RPMI8226 (cell line): ENCODE measurements at regions not wholly inside any gene's neighbourhood (a gene's known extent, or its start where the extent isn't known, plus 50 kb on each side); places are given as distances from the start of the nearest gene placed in this dataset.

Experiments used
- DNase-seq: peaks from one replicate; pipeline ENCODE4 v3.0.0-alpha.2; 2015

DNA sequence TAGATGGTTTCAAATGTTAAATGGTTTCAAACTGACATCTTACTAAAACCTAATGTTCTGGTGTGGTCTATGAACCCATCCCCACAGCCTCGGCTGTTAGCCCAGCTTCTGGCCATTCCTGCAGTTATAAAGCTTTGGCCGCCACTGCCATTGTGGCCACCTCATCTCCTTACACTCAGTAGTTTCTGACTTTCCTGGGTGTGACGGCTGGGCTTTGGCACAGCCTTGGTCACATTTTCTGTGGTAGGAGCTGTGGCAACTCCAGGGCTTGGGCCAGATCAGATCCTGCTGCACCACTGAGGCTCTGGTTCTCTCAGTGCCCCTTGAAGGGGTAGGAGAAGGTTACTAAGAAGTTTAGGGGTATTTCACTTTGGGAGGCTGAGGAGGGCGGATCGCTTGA lies 84.2 kb upstream of the STXBP6 start:
- DNase-seq: no peak

DNA sequence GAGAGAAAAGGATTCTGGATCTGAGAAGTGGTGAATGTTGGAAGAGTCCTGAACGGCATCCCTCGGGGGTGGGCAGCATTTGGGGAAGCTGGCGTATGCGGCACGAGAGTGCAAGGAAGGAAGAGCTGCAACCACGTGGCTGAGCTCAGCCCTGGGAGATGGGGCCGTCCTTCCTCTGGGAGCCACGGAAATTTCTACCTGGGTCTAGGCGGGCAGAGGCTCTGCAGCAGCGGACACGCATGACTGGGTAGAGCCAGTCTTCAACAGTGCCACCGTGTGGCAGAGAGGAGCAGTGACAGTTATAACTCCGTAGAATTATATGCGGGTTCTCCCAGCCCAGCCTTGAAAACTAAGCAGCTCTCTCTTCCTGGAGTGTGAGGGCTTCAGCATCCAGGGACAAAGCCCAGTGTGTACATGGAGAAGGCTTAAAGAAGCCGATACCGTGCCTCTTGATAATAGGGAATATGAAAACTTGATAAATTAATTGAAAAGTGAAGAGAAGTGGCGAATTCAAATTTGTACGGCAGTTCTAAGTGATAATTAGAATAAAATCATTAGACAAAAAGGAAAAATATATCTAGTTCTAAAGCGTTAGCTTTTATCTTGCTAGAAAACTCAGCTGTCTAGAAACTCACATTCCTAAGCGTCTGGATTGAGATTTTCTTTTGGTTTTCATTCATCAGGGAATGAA lies 82.9 kb upstream of the STXBP6 start:
- DNase-seq: peak; percentile 37

DNA sequence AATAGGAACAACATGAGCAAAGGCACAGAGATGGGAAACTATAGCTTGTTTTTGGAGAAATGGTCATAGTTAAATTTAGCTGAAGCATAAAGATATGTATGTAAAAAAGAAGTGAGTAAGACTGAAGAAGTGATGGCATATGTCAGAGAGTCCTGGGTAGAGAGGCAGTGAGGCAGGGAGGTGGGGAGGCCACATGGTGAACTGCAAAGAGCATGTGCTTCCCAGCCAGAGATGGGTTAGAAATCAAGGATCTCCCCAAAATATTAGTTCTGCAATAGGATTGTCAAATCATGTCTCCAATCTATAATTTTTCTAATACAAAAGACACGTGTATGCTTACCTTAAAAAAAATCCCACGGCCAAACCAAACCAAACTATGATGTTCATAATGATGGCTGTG lies 82.1 kb upstream of the STXBP6 start:
- no peak for DNase-seq

DNA sequence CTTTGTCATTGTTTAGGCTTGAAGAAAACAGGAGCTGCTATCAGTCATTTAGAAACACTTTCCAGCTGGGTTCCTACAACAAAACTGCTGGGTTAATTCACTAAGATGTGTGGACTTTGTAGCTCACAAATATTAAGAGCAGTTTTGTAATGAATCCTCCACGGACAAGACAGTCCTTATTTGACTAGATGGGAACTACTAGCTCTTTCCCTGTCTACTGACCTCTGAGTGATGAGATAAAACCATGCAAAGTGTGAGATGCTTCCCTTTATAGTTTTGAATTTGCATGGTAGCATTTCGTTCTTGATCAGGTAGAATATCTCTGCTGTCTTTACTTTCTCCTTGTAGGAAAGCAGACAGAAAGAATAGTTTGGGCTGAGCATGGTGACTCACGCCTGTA lies 72.9 kb upstream of the STXBP6 start:
- DNase-seq: no peak

DNA sequence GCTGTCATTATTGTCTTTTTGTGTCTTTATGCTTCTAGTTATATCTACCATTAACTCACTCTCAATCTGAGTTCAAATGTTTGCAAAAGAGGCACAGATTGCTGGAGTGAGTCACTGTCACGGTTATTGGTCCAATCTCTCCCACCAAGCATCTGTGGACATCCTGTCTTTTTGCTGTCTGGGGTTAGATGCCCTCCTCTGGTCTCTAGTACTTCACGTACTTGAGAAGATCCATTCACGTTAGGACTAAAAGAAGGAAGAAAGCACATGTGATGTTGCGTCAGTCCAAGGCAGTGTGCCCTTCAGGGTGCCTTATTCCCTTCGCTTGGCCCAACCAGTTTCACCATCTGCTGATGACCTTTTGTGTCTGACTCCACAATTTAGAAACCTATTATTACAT lies 72.3 kb upstream of the STXBP6 start:
- no peak for DNase-seq

DNA sequence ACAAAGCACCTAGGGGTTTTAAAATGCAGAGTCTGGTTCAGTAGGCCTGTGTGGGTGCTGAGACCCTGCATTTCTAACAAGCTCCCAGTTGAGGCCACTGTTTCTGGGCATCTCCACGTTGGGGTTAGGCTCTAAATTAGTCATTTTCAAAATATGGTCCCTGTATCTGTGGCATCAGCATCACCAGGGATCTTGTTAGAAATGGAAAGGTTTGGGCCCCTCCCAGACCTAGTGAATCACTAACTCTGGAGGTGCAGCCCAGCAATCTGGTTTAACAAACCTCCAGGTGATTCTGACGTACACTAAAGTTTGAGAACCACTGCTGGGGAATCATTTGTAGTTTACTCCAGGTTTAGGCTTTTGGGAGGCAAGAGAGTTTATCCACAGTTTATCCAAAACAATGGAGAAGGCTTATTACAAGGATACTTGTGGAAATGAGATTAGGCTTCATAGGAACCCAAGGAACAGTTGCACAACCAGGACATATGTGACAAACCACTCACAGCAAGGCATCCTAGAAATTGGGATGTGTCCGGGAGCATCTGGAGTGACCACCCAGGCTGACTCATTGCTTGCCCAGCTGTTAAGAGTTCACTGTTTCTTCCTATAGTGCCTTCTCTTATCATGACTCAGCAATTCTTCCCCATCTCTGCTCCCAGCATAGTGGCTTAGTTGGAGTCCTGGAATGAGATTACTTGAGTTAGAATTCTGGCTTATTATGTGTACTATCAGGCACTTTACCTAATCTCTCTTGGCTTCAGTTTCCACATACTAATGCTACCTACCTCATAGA lies 71.6 kb upstream of the STXBP6 start:
- DNase-seq: no peak

DNA sequence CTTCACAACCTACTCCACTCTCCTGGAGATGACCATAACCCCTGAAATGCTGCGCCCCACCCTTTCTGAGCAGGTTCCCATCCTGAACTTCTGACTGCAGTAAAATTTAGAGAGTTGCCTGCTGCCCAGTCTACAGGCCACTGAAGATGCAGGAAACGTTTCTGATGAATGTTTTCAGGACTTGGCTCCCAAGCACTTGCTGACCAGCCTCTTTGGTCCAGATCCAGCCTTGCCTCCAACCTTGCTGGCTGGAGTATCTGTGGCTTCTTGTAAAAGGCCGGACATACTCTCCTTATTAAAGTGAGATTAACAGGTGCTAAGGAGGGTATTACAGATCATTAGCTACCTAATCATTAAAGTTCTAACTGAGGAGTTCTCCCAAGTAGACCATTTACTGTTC lies 70.3 kb upstream of the STXBP6 start:
- DNase-seq: no peak

DNA sequence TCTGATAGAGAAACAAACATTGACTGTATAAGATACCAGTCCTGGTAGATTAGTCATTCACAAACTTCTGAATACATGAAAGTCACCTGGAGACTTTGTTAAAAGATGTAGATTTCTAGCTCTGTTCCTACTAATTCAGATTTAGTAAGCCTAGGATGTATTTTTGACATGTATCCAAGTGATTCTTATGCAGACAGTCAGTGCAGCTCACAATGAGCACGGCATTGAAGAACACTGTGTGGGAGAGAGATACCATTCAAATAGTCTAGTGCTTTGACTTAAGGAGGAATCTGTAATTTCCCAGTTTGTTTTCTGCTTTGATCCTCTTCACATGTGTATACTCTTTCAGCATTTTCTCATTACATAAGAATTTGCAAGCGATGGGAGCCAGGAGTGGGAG lies 68.7 kb upstream of the STXBP6 start:
- no peak for DNase-seq

DNA sequence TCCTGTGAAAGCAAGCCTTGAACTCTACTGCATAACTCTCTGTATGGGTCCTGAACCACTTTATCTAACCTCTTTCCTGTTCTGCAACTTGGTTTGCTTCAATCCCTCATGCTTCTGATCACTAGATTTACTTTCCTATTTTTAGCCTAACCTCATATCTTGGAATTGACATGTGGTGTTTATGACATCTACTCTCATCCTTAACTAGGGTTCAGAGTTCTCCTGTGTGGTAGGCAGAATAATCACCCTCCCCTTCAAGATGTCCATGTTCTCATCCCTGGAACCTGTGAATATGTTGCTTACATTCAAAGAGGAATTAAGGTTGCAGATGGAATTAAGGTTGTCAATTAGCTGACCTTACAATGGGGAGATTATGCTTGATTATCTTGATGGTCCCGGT lies 67.4 kb upstream of the STXBP6 start:
- DNase-seq: no peak

DNA sequence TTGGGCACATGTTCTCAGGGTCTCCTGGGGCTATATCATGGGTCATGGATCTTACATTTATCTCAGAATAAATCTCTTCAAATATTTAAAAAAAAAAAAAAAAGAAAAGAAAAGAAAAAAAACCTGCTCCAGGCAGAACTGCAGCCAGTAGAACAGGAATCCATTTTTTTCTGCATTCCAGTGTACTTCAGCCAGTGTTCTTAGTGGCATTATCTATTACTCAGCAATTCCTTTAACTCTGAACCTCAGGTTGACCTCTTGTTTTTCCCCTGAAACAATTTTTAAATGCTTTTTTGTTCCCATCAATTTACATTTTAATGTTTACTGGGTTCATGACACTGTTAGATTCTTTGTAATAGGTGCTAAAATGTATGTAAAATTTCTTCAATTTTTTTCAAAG lies 66.7 kb upstream of the STXBP6 start:
- no peak for DNase-seq

DNA sequence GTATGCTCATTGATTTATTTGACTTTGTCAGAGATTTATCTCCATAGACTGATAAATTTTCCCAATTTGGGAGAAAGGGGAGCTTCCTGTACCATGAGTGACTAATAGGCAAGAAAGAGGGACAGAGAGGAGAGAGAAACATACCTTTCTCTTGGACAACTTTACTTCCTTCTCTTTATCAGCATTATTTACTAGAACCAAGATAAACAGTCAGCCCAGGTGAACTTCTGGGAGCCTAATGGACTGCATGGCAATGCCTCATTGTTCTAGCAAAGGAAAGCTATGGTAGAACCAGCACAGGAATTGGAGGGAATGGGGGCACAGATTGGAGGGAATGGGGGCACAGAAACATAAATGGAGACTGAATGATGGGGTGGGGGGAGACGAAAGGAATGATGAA lies 63.4 kb upstream of the STXBP6 start:
- no peak for DNase-seq

DNA sequence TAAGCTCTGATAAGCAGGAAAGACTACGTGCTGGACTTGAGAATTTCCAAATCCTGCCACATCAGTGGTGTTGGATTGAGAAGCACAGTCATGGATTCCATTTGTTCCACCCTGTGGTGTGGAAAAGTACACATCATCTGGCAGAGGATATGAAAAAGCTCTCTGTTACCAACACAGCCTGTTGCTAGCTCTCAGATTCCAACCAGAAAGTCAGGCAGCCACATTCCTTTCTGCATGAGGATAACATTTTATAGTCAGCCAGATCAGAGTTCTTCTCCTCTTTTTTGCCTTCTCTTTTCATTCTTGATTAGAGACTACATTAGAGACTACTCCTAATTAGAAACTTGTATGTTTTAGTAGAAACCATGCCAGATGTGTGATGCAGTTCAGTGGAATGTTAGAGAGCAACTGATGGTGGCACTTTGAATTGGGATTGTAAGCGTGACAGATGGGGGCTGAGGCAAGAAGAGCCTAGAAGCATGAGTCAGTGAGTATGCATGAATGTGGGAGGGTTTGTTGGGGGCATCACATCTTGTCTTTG lies 61.2 kb upstream of the STXBP6 start:
- no peak for DNase-seq

DNA sequence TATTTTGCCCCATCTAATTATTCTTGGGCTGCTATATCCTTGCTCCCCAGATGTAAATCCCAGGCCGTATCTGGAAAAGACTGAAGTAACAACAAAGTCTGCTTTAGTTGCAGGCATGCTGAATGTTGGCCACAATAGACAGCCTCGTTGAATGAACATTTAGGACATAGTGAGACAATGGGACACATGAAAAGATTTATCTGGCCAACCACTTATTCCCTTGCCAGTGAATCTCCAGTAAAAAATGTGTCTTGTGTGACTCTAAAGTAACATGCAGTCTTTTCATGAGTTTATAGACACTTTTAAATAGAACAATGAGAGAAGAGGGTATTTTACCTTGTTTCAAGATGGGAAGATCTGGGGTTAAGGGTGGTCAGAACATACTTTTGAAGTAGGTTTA lies 60.2 kb upstream of the STXBP6 start:
- no peak for DNase-seq

DNA sequence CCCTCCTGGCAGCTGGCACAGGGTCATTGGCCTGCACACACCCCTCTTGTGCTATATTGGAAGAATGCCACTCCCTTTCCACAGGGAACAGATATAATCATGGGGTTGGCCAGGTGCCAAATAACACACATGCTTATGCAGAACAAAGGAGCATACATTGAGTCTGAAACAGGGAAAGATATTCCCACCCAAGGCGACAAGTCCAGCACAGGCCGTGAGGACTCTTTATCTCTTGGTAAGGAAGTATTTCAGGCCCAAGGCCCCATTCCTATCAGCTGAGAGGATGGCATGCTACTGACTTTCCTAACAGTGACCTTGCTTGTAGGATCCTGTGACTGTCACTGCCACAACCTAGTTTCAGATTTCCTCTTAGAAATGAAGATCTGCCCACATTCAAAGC lies 59.0 kb upstream of the STXBP6 start:
- no peak for DNase-seq

DNA sequence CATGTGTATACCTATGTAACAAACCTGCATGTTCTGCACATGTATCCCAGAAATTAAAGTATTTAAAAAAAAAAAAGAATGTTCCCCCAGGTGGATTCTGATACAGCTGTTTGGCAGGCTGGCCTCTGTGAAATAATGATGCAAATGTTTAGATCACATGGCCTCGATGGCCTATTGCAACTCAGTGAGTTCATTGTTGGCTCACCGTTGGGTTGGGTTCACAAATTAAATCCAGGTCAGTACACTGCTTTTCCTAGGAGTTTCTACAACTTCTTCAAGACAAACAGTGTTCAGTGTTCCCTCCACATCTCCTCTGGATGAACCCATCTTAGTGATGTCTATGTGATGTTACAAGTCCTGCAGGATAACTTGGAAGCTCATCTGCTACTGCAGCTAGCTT lies 58.3 kb upstream of the STXBP6 start:
- DNase-seq: no peak

DNA sequence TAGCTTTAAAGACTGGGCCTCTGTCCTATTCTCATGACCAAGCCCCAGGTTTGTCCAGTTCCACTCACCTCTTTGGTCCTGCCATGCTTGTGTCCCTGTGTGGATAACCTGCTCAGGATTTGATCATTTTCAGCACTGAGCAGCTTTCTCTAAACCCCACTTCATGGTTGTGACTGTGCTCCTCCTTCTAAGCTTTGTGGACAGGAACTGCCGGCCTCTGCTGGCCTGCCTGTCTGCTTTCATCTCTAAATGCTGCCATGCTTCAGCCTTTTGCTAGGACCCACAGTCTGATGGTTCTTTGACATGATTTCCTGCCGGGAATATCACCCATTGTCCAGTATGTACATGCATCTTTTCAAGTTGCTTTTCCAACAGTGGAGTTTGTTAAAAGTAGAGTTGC lies 53.9 kb upstream of the STXBP6 start:
- DNase-seq: no peak

DNA sequence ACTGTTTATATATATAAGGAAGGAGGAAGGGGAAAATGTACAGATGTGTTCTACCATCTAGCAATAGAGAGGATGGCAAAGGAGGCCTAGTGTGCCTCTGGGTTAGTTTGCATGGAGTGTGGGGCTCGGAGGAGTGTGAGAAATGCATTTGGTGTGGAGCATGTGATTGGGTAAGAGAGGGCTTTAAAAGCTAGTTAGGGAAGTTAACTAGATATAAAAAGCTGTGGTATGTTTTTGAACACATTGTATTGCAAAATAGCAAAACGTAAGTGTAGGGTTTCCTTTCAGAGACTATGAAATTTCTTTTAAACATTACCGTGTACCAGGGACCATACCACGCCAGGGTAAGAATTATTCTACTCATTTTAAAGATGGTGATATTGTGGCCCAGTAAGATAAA lies 53.3 kb upstream of the STXBP6 start:
- no peak for DNase-seq

DNA sequence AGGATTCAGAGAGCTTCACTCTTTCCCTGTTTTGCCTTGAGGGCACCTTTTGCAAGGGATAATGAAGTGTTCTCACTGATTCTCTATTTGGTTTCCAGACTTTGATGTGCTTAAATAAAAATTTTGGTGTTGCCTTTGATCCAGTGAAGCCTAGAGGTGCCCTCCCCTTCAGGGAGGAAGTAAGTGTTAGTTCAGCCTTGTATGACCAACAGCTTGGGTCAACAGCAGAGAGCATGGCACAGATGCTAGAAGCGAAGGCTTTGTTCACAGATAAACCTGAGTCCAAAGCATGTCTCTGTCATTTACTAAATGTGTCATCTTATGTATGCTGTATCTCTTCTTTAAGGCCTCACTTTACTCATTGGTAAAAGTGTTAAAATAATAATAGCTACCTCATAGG lies 52.8 kb upstream of the STXBP6 start:
- DNase-seq: no peak

DNA sequence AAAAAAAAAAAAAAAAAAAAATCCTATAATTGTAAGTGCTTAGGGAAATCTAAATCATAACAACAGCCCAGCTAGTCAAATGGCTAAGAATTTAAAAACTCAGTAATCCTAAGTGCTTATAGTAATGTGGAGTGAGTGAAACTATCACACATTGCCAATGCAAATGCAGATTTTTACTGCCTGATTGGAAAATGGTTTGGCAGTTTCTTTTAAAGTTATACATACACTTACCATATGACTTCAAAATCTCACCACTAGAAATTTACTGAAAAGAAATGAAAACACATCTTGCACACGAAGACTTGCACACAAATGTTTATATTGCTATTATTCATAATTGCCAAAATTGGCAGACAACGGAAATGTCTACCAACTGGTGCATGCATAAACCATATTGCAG lies 51.3 kb upstream of the STXBP6 start:
- no peak for DNase-seq
